NCI-H1417 treated with DMSO at 0.1 percent for 48 hours (cell line): ENCODE measurements at regions not wholly inside any gene's neighbourhood (a gene's known extent, or its start where the extent isn't known, plus 50 kb on each side); places are given as distances from the start of the nearest gene placed in this dataset.

Experiments
- DNase-seq: peaks from one replicate; lab custom pipeline; 2025; lab: John Stamatoyannopoulos, UW

- no peak for DNase-seq
Observed at GRCh38 chrX:43581888-43582539, 74.1 kb upstream of the MAOA start.

DNA sequence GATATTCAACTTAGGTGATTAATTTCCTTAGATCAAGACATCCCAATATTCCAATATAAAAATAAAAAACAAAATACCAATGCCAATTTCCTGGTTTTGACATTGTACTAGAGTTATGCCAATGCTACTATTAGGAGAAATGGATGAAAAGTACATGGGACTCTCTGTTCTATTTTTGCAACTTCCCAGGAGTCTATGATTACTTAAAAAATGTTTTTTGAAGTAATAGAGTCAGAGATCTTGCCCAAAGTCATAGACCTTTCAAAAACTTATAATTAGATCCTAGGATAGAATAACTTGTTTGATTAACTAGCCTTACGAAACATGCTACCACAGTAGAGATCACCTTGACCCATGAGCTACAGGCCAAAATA, 73.6 kb upstream of the MAOA start:
- no peak for DNase-seq

GRCh38 chrX:43585922-43586321, 70.2 kb upstream of the MAOA start:
- no peak for DNase-seq

GRCh38 chrX:43586830-43587229, 69.3 kb upstream of the MAOA start:
- DNase-seq = no peak

DNA sequence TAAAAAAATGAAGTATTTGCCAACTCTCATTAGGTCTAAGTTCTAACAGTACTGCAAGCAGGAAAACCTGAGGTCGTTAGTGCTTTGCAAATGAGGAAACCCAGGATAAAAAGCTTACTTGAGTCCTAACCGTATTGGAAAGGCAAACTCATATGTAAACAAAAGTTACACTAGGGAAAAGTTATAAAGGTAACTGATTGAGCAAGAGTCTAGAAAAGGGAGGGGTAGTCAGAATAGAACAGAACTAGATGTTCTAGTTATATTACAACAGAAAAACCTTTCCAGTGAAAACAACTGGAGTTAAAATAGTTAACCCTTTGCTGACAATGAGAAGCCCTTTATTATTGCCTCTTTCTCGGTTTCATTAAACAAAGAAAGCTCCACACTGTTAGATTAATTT, 66.4 kb upstream of the MAOA start:
- DNase-seq = no peak

- DNase-seq = no peak
Observed at GRCh38 chrX:43590150-43590549, 65.9 kb upstream of the MAOA start.

DNA sequence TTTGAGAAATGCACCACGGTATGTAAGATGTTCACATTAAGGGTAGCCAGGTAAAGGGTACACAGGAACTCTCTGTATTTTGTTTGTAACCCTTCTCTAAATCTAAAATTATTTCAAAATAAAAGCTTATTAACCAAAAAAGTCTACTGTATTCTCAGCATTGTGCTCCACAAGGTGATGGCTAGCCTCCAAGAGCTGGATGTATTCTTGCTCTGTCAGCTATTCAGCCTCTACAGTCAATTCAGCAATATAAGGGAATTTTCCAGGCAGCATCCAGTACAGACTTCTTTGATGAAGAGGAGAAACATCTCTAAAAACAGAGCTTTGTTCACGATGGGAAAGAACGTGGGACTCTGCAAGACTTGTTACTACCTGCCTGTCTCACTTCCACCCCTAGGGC, 63.5 kb upstream of the MAOA start:
- DNase-seq = no peak

GRCh38 chrX:43595931-43596330, 60.2 kb upstream of the MAOA start:
- DNase-seq = no peak

DNA sequence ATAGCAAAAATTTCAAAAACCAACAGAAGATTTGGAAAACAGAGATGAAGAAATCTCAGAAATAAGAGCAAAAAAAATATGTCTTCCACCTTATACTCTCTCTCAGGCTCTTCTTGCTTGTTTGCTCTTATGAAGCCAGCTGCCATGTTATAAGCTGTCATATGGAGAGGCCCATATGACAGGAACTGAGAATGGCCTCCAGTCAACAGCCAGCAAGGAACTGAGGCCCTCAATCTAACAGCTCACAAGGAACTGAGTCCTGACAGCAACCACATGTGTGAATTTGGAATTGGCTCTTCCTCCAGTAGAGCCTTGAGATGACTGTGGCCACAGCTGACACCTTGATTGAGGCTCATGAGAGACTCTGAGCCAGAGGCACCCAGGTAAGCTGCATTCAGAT, 51.3 kb upstream of the MAOA start:
- no peak for DNase-seq

DNA sequence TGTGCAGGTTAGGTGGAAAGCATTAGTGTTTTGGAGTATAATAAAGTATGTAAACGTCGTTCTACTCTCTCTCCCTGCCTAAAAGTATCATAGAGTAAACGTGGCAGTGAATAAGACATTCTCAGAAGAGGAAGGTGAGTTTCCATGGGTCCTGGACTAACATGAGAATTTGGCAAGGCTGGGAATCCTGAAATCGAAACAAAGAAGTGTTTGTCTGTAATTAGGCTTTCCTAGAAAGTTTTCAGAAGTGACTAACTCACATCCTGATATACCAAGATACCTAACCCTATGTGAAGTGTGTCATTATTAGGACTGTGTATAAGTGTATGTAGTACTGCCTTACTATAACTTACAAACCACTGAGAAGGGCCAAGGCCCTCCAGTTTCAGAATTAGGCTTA, 50.7 kb upstream of the MAOA start:
- DNase-seq = no peak
